ENCODE measurements at regions not wholly inside any gene's neighbourhood (a gene's known extent, or its start where the extent isn't known, plus 50 kb on each side); places are given as distances from the start of the nearest gene placed in this dataset.

- no peak overlapping the region for H3K9ac ChIP-seq (ENCODE audit: insufficient read length)
- H3K36me3 ChIP-seq (ENCODE audit: insufficient read depth, low read length) = no peaks in the 10 kb centered on the region
- H3K27ac ChIP-seq = no peak overlapping the region
- H3K4me3 ChIP-seq = no peak overlapping the region
- no peak for DNase-seq (ENCODE audit: low read depth, low spot score)
- no peaks in the 10 kb centered on the region for H3K9me3 ChIP-seq (ENCODE audit: low read depth, low read length)
- no peak for TF ChIP-seq POLR2AphosphoS5 (IDR thresholded peaks at IDR 0.05; ENCODE audit: borderline replicate concordance, low read depth, low read length)
- TF ChIP-seq EZH2 (IDR thresholded peaks at IDR 0.05) = no peak
- TF ChIP-seq FOXP2 (optimal IDR thresholded peaks at IDR 0.05; ENCODE audit: control extremely low read depth, extremely low read length, insufficient read depth) = no peak
These were observed 148.0 kb downstream of the PRR20E start for GRCh38 chr13:57314897-57315520.

GRCh38 chr13:57326532-57326931, 159.5 kb downstream of the PRR20E start:
- H3K27ac ChIP-seq = no peak overlapping the region
- TF ChIP-seq FOXP2 (optimal IDR thresholded peaks at IDR 0.05; ENCODE audit: control extremely low read depth, extremely low read length, insufficient read depth) (no peak), POLR2AphosphoS5 (IDR thresholded peaks at IDR 0.05; ENCODE audit: borderline replicate concordance, low read depth, low read length) (no peak), EZH2 (IDR thresholded peaks at IDR 0.05) (no peak)
- no peak for DNase-seq (ENCODE audit: low read depth, low spot score)
- H3K36me3 ChIP-seq (ENCODE audit: insufficient read depth, low read length) = no peaks in the 10 kb centered on the region
- H3K4me3 ChIP-seq = no peak overlapping the region
- H3K9me3 ChIP-seq (ENCODE audit: low read depth, low read length) = no peaks in the 10 kb centered on the region
- no peak overlapping the region for H3K9ac ChIP-seq (ENCODE audit: insufficient read length)

GRCh38 chr13:57340878-57341277, 173.9 kb downstream of the PRR20E start:
- H3K36me3 ChIP-seq (ENCODE audit: insufficient read depth, low read length) = no peaks in the 10 kb centered on the region
- H3K27ac ChIP-seq = no peak overlapping the region
- no peak overlapping the region for H3K9ac ChIP-seq (ENCODE audit: insufficient read length)
- H3K4me3 ChIP-seq = no peak overlapping the region
- TF ChIP-seq EZH2 (IDR thresholded peaks at IDR 0.05) (no peak), POLR2AphosphoS5 (IDR thresholded peaks at IDR 0.05; ENCODE audit: borderline replicate concordance, low read depth, low read length) (no peak), FOXP2 (optimal IDR thresholded peaks at IDR 0.05; ENCODE audit: control extremely low read depth, extremely low read length, insufficient read depth) (no peak)
- DNase-seq (ENCODE audit: low read depth, low spot score) = no peak
- no peaks in the 10 kb centered on the region for H3K9me3 ChIP-seq (ENCODE audit: low read depth, low read length)

GRCh38 chr13:57345526-57345925, 178.5 kb downstream of the PRR20E start:
- Histone ChIP-seq H3K36me3 (ENCODE audit: insufficient read depth, low read length) (no peaks in the 10 kb centered on the region), H3K27ac (no peak overlapping the region), H3K4me3 (no peak overlapping the region), H3K9ac (ENCODE audit: insufficient read length) (no peak overlapping the region), H3K9me3 (ENCODE audit: low read depth, low read length) (no peaks in the 10 kb centered on the region)
- no peak for DNase-seq (ENCODE audit: low read depth, low spot score)
- TF ChIP-seq EZH2 (IDR thresholded peaks at IDR 0.05) (no peak), POLR2AphosphoS5 (IDR thresholded peaks at IDR 0.05; ENCODE audit: borderline replicate concordance, low read depth, low read length) (no peak), FOXP2 (optimal IDR thresholded peaks at IDR 0.05; ENCODE audit: control extremely low read depth, extremely low read length, insufficient read depth) (no peak)

DNA sequence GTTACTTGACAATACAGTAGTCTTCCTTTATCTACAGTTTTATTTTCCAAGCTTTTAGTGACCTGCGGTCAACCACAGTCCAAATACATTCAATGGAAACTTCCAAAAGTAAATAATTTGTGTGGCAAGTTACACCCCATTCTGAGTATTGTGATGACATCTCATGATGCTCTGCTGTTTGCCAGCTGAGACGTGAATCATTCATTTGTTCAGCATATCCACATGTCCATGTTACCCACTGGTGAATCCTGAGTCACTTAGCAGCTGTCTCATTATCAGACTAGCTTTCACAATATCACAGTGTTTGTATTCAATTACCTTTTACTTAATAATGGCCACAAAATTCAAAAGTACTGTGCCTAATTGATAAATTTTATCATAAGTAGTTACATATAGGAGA, 179.8 kb downstream of the PRR20E start:
- no peak overlapping the region for H3K4me3 ChIP-seq
- no peaks in the 10 kb centered on the region for H3K36me3 ChIP-seq (ENCODE audit: insufficient read depth, low read length)
- no peak for TF ChIP-seq EZH2 (IDR thresholded peaks at IDR 0.05)
- no peak for TF ChIP-seq POLR2AphosphoS5 (IDR thresholded peaks at IDR 0.05; ENCODE audit: borderline replicate concordance, low read depth, low read length)
- no peak for TF ChIP-seq FOXP2 (optimal IDR thresholded peaks at IDR 0.05; ENCODE audit: control extremely low read depth, extremely low read length, insufficient read depth)
- no peak overlapping the region for H3K27ac ChIP-seq
- no peak overlapping the region for H3K9ac ChIP-seq (ENCODE audit: insufficient read length)
- DNase-seq (ENCODE audit: low read depth, low spot score) = no peak
- H3K9me3 ChIP-seq (ENCODE audit: low read depth, low read length) = no peaks in the 10 kb centered on the region

- Histone ChIP-seq H3K9me3 (ENCODE audit: low read depth, low read length) (no peaks in the 10 kb centered on the region), H3K27ac (no peak overlapping the region), H3K9ac (ENCODE audit: insufficient read length) (no peak overlapping the region), H3K4me3 (no peak overlapping the region), H3K36me3 (ENCODE audit: insufficient read depth, low read length) (no peaks in the 10 kb centered on the region)
- no peak for TF ChIP-seq POLR2AphosphoS5 (IDR thresholded peaks at IDR 0.05; ENCODE audit: borderline replicate concordance, low read depth, low read length)
- no peak for TF ChIP-seq EZH2 (IDR thresholded peaks at IDR 0.05)
- no peak for TF ChIP-seq FOXP2 (optimal IDR thresholded peaks at IDR 0.05; ENCODE audit: control extremely low read depth, extremely low read length, insufficient read depth)
- no peak for DNase-seq (ENCODE audit: low read depth, low spot score)
These were observed 185.1 kb downstream of the PRR20E start for GRCh38 chr13:57352114-57352513.

GRCh38 chr13:57353831-57354230, 186.8 kb downstream of the PRR20E start:
- TF ChIP-seq POLR2AphosphoS5 (IDR thresholded peaks at IDR 0.05; ENCODE audit: borderline replicate concordance, low read depth, low read length) (no peak), FOXP2 (optimal IDR thresholded peaks at IDR 0.05; ENCODE audit: control extremely low read depth, extremely low read length, insufficient read depth) (no peak), EZH2 (IDR thresholded peaks at IDR 0.05) (no peak)
- no peak overlapping the region for H3K9ac ChIP-seq (ENCODE audit: insufficient read length)
- H3K36me3 ChIP-seq (ENCODE audit: insufficient read depth, low read length) = no peaks in the 10 kb centered on the region
- no peak overlapping the region for H3K27ac ChIP-seq
- H3K9me3 ChIP-seq (ENCODE audit: low read depth, low read length) = no peaks in the 10 kb centered on the region
- no peak for DNase-seq (ENCODE audit: low read depth, low spot score)
- H3K4me3 ChIP-seq = no peak overlapping the region

- DNase-seq (ENCODE audit: low read depth, low spot score) = no peak
- no peak overlapping the region for H3K27ac ChIP-seq
- H3K9me3 ChIP-seq (ENCODE audit: low read depth, low read length) = no peaks in the 10 kb centered on the region
- TF ChIP-seq POLR2AphosphoS5 (IDR thresholded peaks at IDR 0.05; ENCODE audit: borderline replicate concordance, low read depth, low read length) (no peak), EZH2 (IDR thresholded peaks at IDR 0.05) (no peak), FOXP2 (optimal IDR thresholded peaks at IDR 0.05; ENCODE audit: control extremely low read depth, extremely low read length, insufficient read depth) (no peak)
- H3K36me3 ChIP-seq (ENCODE audit: insufficient read depth, low read length) = no peaks in the 10 kb centered on the region
- H3K9ac ChIP-seq (ENCODE audit: insufficient read length) = no peak overlapping the region
- no peak overlapping the region for H3K4me3 ChIP-seq
These were observed 208.9 kb downstream of the PRR20E start for GRCh38 chr13:57375876-57376275.

- TF ChIP-seq EZH2 (IDR thresholded peaks at IDR 0.05) (no peak), FOXP2 (optimal IDR thresholded peaks at IDR 0.05; ENCODE audit: control extremely low read depth, extremely low read length, insufficient read depth) (no peak), POLR2AphosphoS5 (IDR thresholded peaks at IDR 0.05; ENCODE audit: borderline replicate concordance, low read depth, low read length) (no peak)
These were observed 223.2 kb upstream of the PCDH17 start for GRCh38 chr13:57408312-57408711.

More at GRCh38 chr13:57408312-57408711, 223.2 kb upstream of the PCDH17 start:
- no peaks in the 10 kb centered on the region for H3K36me3 ChIP-seq (ENCODE audit: insufficient read depth, low read length)
- no peak overlapping the region for H3K27ac ChIP-seq
- no peak for DNase-seq (ENCODE audit: low read depth, low spot score)
- no peak overlapping the region for H3K4me3 ChIP-seq
- H3K9ac ChIP-seq (ENCODE audit: insufficient read length) = no peak overlapping the region
- H3K9me3 ChIP-seq (ENCODE audit: low read depth, low read length) = no peaks in the 10 kb centered on the region
